ENCODE measurements at regions not wholly inside any gene's neighbourhood (a gene's known extent, or its start where the extent isn't known, plus 50 kb on each side); places are given as distances from the start of the nearest gene placed in this dataset.
"Not testable (repeated sequence)": the region's sequence is repeated elsewhere in the genome, so short reads cannot be mapped to it uniquely, and the experiment has no call there.

- no peak for FAIRE-seq
- peak; percentile 4 for DNase-seq (ENCODE audit: low spot score)
Measured at GRCh38 chr6:96743496-96743895, 93.8 kb downstream of the GPR63 start.

GRCh38 chr6:96742702-96743101, 94.6 kb downstream of the GPR63 start:
- FAIRE-seq (no peak), DNase-seq (ENCODE audit: low spot score) (no peak)

GRCh38 chr6:96735332-96735731, 101.9 kb downstream of the GPR63 start:
- no peak for FAIRE-seq
- no peak for DNase-seq (ENCODE audit: low spot score)

- FAIRE-seq (no peak), DNase-seq (ENCODE audit: low spot score) (no peak)
Measured at GRCh38 chr6:96727144-96727543, 110.1 kb downstream of the GPR63 start.

GRCh38 chr6:96725296-96725695, 112.0 kb downstream of the GPR63 start:
- FAIRE-seq (no peak), DNase-seq (ENCODE audit: low spot score) (no peak)

- DNase-seq (ENCODE audit: low spot score), result no peak
- FAIRE-seq, result no peak
Measured at GRCh38 chr6:96724641-96725040, 112.6 kb downstream of the GPR63 start.

GRCh38 chr6:96723362-96723761, 113.9 kb downstream of the GPR63 start:
- DNase-seq (ENCODE audit: low spot score) (no peak), FAIRE-seq (no peak)

- FAIRE-seq, result no peak
- no peak for DNase-seq (ENCODE audit: low spot score)
Measured at GRCh38 chr6:96721227-96721626, 116.0 kb downstream of the GPR63 start.

- DNase-seq (ENCODE audit: low spot score), result no peak
- no peak for FAIRE-seq
Measured at GRCh38 chr6:96716221-96716620, 121.1 kb downstream of the GPR63 start.

- DNase-seq (ENCODE audit: low spot score) (no peak), FAIRE-seq (no peak)
Measured at GRCh38 chr6:96715608-96716007, 121.7 kb downstream of the GPR63 start.

GRCh38 chr6:96704713-96705112, 132.6 kb downstream of the GPR63 start:
- DNase-seq (ENCODE audit: low spot score) (no peak), FAIRE-seq (no peak)

- no peak for DNase-seq (ENCODE audit: low spot score)
- FAIRE-seq, result no peak
Measured at GRCh38 chr6:96702626-96703025, 134.7 kb downstream of the GPR63 start.

GRCh38 chr6:96700915-96701314, 136.4 kb downstream of the GPR63 start:
- FAIRE-seq, result no peak
- DNase-seq (ENCODE audit: low spot score), result no peak

GRCh38 chr6:96694429-96694828, 131.5 kb downstream of the FHL5 start:
- DNase-seq (ENCODE audit: low spot score); FAIRE-seq: not testable (repeated sequence)

- no peak for FAIRE-seq
- DNase-seq (ENCODE audit: low spot score), result no peak
Measured at GRCh38 chr6:96687121-96687520, 124.2 kb downstream of the FHL5 start.

- no peak for FAIRE-seq
- DNase-seq (ENCODE audit: low spot score), result no peak
Measured at GRCh38 chr6:96685702-96686101, 122.8 kb downstream of the FHL5 start.

- DNase-seq (ENCODE audit: low spot score) (no peak), FAIRE-seq (no peak)
Measured at GRCh38 chr6:96683819-96684528, 121.0 kb downstream of the FHL5 start.

- DNase-seq (ENCODE audit: low spot score) (no peak), FAIRE-seq (no peak)
Measured at GRCh38 chr6:96682017-96682416, 119.1 kb downstream of the FHL5 start.

- DNase-seq (ENCODE audit: low spot score) (no peak), FAIRE-seq (no peak)
Measured at GRCh38 chr6:96675597-96675996, 112.7 kb downstream of the FHL5 start.
